ENCODE measurements at regions not wholly inside any gene's neighbourhood (a gene's known extent, or its start where the extent isn't known, plus 50 kb on each side); places are given as distances from the start of the nearest gene placed in this dataset.

DNA sequence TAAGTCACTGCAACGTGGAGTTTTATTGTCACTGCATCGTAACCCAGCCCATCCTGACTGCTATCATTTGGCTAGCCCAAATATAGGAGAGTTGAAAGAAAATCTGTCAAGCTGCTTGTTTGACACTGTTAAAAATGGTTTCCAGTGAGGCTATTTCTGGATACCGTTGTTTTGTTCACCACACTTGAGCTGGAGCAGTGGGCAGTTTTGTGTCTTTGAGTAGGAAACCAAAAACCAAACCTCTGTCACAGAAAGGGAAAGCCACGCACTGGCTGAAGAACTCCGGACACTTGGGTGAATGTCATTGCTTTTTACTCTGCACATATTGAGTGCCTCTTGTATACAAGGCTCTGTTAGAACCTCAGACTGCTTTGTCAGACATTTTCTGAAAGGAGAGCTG, 446.4 kb upstream of the CFAP20DC start:
- TF ChIP-seq, protein P1, sequence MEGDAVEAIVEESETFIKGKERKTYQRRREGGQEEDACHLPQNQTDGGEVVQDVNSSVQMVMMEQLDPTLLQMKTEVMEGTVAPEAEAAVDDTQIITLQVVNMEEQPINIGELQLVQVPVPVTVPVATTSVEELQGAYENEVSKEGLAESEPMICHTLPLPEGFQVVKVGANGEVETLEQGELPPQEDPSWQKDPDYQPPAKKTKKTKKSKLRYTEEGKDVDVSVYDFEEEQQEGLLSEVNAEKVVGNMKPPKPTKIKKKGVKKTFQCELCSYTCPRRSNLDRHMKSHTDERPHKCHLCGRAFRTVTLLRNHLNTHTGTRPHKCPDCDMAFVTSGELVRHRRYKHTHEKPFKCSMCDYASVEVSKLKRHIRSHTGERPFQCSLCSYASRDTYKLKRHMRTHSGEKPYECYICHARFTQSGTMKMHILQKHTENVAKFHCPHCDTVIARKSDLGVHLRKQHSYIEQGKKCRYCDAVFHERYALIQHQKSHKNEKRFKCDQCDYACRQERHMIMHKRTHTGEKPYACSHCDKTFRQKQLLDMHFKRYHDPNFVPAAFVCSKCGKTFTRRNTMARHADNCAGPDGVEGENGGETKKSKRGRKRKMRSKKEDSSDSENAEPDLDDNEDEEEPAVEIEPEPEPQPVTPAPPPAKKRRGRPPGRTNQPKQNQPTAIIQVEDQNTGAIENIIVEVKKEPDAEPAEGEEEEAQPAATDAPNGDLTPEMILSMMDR (conservative IDR thresholded peaks at IDR 0.05) = no peak
- no peak for TF ChIP-seq EZH2 (IDR thresholded peaks at IDR 0.05; ENCODE audit: low read depth)

Data from PC-9 (cell line).